ENCODE measurements at regions not wholly inside any gene's neighbourhood (a gene's known extent, or its start where the extent isn't known, plus 50 kb on each side); places are given as distances from the start of the nearest gene placed in this dataset.

- H3K9me3 ChIP-seq (ENCODE audit: control insufficient read depth, insufficient read depth, low read depth, low read length): no peaks in the 10 kb centered on the region
- H3K4me1 ChIP-seq (ENCODE audit: control insufficient read depth, insufficient read depth, low read length): no peaks in the 10 kb centered on the region
- no peak overlapping the region for H3K27ac ChIP-seq (ENCODE audit: extremely low read depth, low read depth, low read length)
- no peaks in the 10 kb centered on the region for H3K36me3 ChIP-seq (ENCODE audit: control insufficient read depth in 2 of 2, insufficient read depth in 1 of 2, low read length in 2 of 2)
- CTCF ChIA-PET: no interaction called here
- TF ChIP-seq ZNF248 (tag by site-specific recombination; IDR thresholded peaks at IDR 0.05) (no peak), INSM2 (tag by site-specific recombination; IDR thresholded peaks at IDR 0.05) (no peak)
- no peak overlapping the region for H3K4me3 ChIP-seq (ENCODE audit: low read depth, low read length)
- POLR2A ChIA-PET: no interaction called here
Observed at GRCh38 chr9:3045153-3045552, 201.3 kb upstream of the PUM3 start.

- no peaks in the 10 kb centered on the region for H3K4me1 ChIP-seq (ENCODE audit: control insufficient read depth, insufficient read depth, low read length)
- H3K27ac ChIP-seq (ENCODE audit: extremely low read depth, low read depth, low read length): no peak overlapping the region
- no peak overlapping the region for H3K4me3 ChIP-seq (ENCODE audit: low read depth, low read length)
- CTCF ChIA-PET: no interaction called here
- no peaks in the 10 kb centered on the region for H3K36me3 ChIP-seq (ENCODE audit: control insufficient read depth in 2 of 2, insufficient read depth in 1 of 2, low read length in 2 of 2)
- TF ChIP-seq ZNF391 (tag by site-specific recombination; IDR thresholded peaks at IDR 0.05; ENCODE audit: borderline replicate concordance, low read depth): no peak
- no peak for TF ChIP-seq ZNF48 (tag by site-specific recombination; IDR thresholded peaks at IDR 0.05)
- TF ChIP-seq ZNF488 (tag by site-specific recombination; IDR thresholded peaks at IDR 0.05): no peak
- TF ChIP-seq ZNF266 (tag by site-specific recombination; IDR thresholded peaks at IDR 0.05; ENCODE audit: low read depth): no peak
- TF ChIP-seq HOXC10 (CRISPR knock-in tag; IDR thresholded peaks at IDR 0.05): no peak
- TF ChIP-seq ZNF544 (tag by site-specific recombination; IDR thresholded peaks at IDR 0.05): no peak
- TF ChIP-seq MEIS1 (CRISPR knock-in tag; IDR thresholded peaks at IDR 0.05; ENCODE audit: borderline replicate concordance): no peak
- no peak for TF ChIP-seq ZNF221 (tag by site-specific recombination; IDR thresholded peaks at IDR 0.05; ENCODE audit: borderline replicate concordance)
- TF ChIP-seq ZNF354C (tag by site-specific recombination; IDR thresholded peaks at IDR 0.05; ENCODE audit: borderline replicate concordance, low read depth): no peak
- TF ChIP-seq ZNF639 (tag by site-specific recombination; IDR thresholded peaks at IDR 0.05): no peak
- TF ChIP-seq ZNF404 (tag by site-specific recombination; IDR thresholded peaks at IDR 0.05): no peak
- no peak for TF ChIP-seq ZNF214 (tag by site-specific recombination; IDR thresholded peaks at IDR 0.05; ENCODE audit: borderline replicate concordance)
- TF ChIP-seq, protein P1, sequence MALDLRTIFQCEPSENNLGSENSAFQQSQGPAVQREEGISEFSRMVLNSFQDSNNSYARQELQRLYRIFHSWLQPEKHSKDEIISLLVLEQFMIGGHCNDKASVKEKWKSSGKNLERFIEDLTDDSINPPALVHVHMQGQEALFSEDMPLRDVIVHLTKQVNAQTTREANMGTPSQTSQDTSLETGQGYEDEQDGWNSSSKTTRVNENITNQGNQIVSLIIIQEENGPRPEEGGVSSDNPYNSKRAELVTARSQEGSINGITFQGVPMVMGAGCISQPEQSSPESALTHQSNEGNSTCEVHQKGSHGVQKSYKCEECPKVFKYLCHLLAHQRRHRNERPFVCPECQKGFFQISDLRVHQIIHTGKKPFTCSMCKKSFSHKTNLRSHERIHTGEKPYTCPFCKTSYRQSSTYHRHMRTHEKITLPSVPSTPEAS (tag by site-specific recombination; IDR thresholded peaks at IDR 0.05): no peak
- no peak for TF ChIP-seq ZNF239 (tag by site-specific recombination; IDR thresholded peaks at IDR 0.05)
- no peak for TF ChIP-seq ZNF16 (tag by site-specific recombination; IDR thresholded peaks at IDR 0.05; ENCODE audit: low read depth)
- TF ChIP-seq ZBTB44 (tag by site-specific recombination; IDR thresholded peaks at IDR 0.05): no peak
- no peak for TF ChIP-seq KLF1 (tag by site-specific recombination; IDR thresholded peaks at IDR 0.05)
- no peak for TF ChIP-seq EGR2 (tag by site-specific recombination; IDR thresholded peaks at IDR 0.05; ENCODE audit: low read depth)
- TF ChIP-seq ZNF530 (tag by site-specific recombination; IDR thresholded peaks at IDR 0.05; ENCODE audit: low read depth): no peak
- TF ChIP-seq ZNF362 (tag by site-specific recombination; IDR thresholded peaks at IDR 0.05): no peak
- H3K9me3 ChIP-seq (ENCODE audit: control insufficient read depth, insufficient read depth, low read depth, low read length): no peaks in the 10 kb centered on the region
- POLR2A ChIA-PET: no interaction called here
Observed at GRCh38 chr9:3043369-3043768, 199.5 kb upstream of the PUM3 start.

All from HEK293 (cell line).